GM19455 (cell line): ENCODE measurements at regions not wholly inside any gene's neighbourhood (a gene's known extent, or its start where the extent isn't known, plus 50 kb on each side); places are given as distances from the start of the nearest gene placed in this dataset.
"Not testable (repeated sequence)": the region's sequence is repeated elsewhere in the genome, so short reads cannot be mapped to it uniquely, and the experiment has no call there.

ENCODE experiments used
- ATAC-seq: cut with Tn5 transposase; IDR thresholded peaks from one replicate; pipeline ENCODE4 v1.9.1; 2021; ENCODE audit not compliant: unreplicated experiment

- ATAC-seq: no peak
These were observed 694.5 kb upstream of the ZNF608 start for GRCh38 chr5:125440905-125441304.

- no peak for ATAC-seq
These were observed 700.5 kb upstream of the ZNF608 start for GRCh38 chr5:125446986-125447385.

- ATAC-seq: no peak
These were observed 704.3 kb upstream of the ZNF608 start for GRCh38 chr5:125450771-125451170.

GRCh38 chr5:125451622-125452021 lies 705.2 kb upstream of the ZNF608 start:
- ATAC-seq: no peak

GRCh38 chr5:125452991-125453390 lies 706.6 kb upstream of the ZNF608 start:
- ATAC-seq: no peak

GRCh38 chr5:125455041-125455440 lies 708.6 kb upstream of the ZNF608 start:
- no peak for ATAC-seq

GRCh38 chr5:125456005-125456404 lies 709.6 kb upstream of the ZNF608 start:
- not testable (repeated sequence) for ATAC-seq

GRCh38 chr5:125457617-125458016 lies 711.2 kb upstream of the ZNF608 start:
- ATAC-seq: no peak

- ATAC-seq: not testable (repeated sequence)
These were observed 712.5 kb upstream of the ZNF608 start for GRCh38 chr5:125458949-125459348.

- ATAC-seq: no peak
These were observed 715.2 kb upstream of the ZNF608 start for GRCh38 chr5:125461641-125462072.

GRCh38 chr5:125463466-125464092 lies 717.1 kb upstream of the ZNF608 start:
- ATAC-seq: no peak

GRCh38 chr5:125464847-125465432 lies 718.5 kb upstream of the ZNF608 start:
- ATAC-seq: no peak

- no peak for ATAC-seq
These were observed 719.3 kb upstream of the ZNF608 start for GRCh38 chr5:125465703-125466102.

- no peak for ATAC-seq
These were observed 720.8 kb upstream of the ZNF608 start for GRCh38 chr5:125467222-125467621.

GRCh38 chr5:125470280-125470902 lies 724.0 kb upstream of the ZNF608 start:
- no peak for ATAC-seq

GRCh38 chr5:125476901-125477585 lies 730.6 kb upstream of the ZNF608 start:
- ATAC-seq: no peak

GRCh38 chr5:125477586-125477975 lies 731.1 kb upstream of the ZNF608 start:
- ATAC-seq: no peak

- no peak for ATAC-seq
These were observed 732.2 kb upstream of the ZNF608 start for GRCh38 chr5:125478599-125478998.

GRCh38 chr5:125480911-125481310 lies 734.5 kb upstream of the ZNF608 start:
- no peak for ATAC-seq

GRCh38 chr5:125481506-125482465 lies 735.3 kb upstream of the ZNF608 start:
- ATAC-seq: no peak

GRCh38 chr5:125483609-125484008 lies 737.2 kb upstream of the ZNF608 start:
- no peak for ATAC-seq
